ENCODE measurements at regions not wholly inside any gene's neighbourhood (a gene's known extent, or its start where the extent isn't known, plus 50 kb on each side); places are given as distances from the start of the nearest gene placed in this dataset.

DNA sequence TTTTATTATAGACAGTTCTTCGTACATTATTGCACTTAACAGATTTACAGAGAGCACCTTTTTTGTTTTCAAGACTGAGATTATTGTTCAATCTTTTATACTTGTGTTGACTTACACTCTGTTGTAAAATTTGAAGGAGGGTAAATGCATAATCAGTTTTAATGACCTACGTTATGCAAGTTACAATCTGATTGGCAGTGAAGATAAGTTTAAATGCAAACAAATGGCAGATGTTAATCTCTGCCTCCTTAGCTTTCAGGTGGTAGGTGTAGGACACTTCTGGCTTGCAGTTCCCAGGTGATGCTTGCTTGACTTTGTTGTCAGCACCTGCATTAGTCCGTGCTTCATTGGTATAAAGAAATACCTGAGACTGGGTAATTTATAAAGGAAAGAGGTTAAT lies 424.9 kb downstream of the FGF9 start:
- Histone ChIP-seq H3K4me3 (no peak overlapping the region), H3K9me3 (peaks cover 0 to 8% (median 0%) of the 10 kb centered on the region in 3 donors), H3K27me3 (no peaks in the 10 kb centered on the region), H3K4me1 (no peaks in the 10 kb centered on the region), H3K27ac (no peak overlapping the region), H3K36me3 (no peaks in the 10 kb centered on the region)
- ATAC-seq, result no peak
- WGBS, 2 donors (ENCODE audit: low coverage in 1 of 2), result 82 to 86% methylated on average over 3 of the region's 3 CpGs
- TF ChIP-seq POLR2AphosphoS5 (IDR thresholded peaks at IDR 0.05) (no peak), EP300 (IDR thresholded peaks at IDR 0.05) (no peak), POLR2A (IDR thresholded peaks at IDR 0.05) (no peak)
- TF ChIP-seq, protein P1, sequence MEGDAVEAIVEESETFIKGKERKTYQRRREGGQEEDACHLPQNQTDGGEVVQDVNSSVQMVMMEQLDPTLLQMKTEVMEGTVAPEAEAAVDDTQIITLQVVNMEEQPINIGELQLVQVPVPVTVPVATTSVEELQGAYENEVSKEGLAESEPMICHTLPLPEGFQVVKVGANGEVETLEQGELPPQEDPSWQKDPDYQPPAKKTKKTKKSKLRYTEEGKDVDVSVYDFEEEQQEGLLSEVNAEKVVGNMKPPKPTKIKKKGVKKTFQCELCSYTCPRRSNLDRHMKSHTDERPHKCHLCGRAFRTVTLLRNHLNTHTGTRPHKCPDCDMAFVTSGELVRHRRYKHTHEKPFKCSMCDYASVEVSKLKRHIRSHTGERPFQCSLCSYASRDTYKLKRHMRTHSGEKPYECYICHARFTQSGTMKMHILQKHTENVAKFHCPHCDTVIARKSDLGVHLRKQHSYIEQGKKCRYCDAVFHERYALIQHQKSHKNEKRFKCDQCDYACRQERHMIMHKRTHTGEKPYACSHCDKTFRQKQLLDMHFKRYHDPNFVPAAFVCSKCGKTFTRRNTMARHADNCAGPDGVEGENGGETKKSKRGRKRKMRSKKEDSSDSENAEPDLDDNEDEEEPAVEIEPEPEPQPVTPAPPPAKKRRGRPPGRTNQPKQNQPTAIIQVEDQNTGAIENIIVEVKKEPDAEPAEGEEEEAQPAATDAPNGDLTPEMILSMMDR (IDR thresholded peaks at IDR 0.05), result no peak

DNA sequence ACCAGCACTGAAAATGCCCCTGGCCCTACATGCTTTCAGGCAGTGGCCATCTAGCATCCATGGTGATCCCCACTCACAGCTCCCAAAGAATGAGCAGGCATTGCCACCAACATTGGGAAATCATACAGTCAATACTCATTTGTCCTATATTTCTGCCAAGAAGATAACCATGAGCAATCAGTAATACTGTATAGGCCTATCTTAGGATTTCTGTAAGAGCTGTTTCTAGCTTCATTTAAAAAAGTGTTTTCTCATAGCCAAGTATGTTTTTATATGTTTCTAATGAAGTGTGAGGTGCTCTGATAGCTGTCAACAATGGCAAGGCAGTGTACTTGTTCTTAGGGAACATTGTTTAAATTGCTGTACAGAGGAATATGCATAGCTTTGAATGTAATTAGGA lies 428.7 kb downstream of the FGF9 start:
- H3K27ac ChIP-seq, result no peak overlapping the region
- no peaks in the 10 kb centered on the region for H3K27me3 ChIP-seq
- H3K4me3 ChIP-seq, result no peak overlapping the region
- no peak for TF ChIP-seq EP300 (IDR thresholded peaks at IDR 0.05)
- no peak for TF ChIP-seq POLR2A (IDR thresholded peaks at IDR 0.05)
- TF ChIP-seq, protein P1 (IDR thresholded peaks at IDR 0.05), result no peak
- no peak for TF ChIP-seq POLR2AphosphoS5 (IDR thresholded peaks at IDR 0.05)
- ATAC-seq, result no peak
- no peaks in the 10 kb centered on the region for H3K36me3 ChIP-seq
- no peaks in the 10 kb centered on the region for H3K4me1 ChIP-seq
- H3K9me3 ChIP-seq, result peaks cover 0 to 15% (median 0%) of the 10 kb centered on the region in 3 donors

DNA sequence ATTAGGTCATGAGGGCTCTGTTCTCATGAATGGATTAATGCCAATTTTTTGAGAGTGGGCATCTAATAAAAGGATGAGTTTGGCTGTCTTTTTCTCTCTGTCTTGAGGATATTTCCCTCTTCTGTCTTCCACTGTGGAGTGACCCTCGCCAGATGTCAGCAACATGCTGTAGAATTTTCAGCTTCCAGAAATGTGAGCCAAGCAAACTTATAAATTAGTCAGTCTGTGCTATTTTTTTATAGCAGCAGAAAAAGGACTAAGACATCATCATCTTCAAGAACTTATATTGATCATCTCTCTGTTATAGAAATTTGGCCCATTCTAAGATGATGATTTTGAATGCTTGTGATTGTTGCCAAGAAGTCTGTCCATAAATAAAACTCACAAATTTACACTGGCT lies 431.4 kb downstream of the FGF9 start:
- 50 to 75% methylated on average over 1 of the region's 1 CpG for WGBS, 2 donors (ENCODE audit: low coverage in 1 of 2)
- H3K27ac ChIP-seq, result no peak overlapping the region
- H3K27me3 ChIP-seq, result no peaks in the 10 kb centered on the region
- ATAC-seq, result no peak
- H3K4me1 ChIP-seq, result no peaks in the 10 kb centered on the region
- TF ChIP-seq, protein P1 (IDR thresholded peaks at IDR 0.05), result no peak
- no peak for TF ChIP-seq EP300 (IDR thresholded peaks at IDR 0.05)
- TF ChIP-seq POLR2A (IDR thresholded peaks at IDR 0.05), result no peak
- TF ChIP-seq POLR2AphosphoS5 (IDR thresholded peaks at IDR 0.05), result no peak
- H3K4me3 ChIP-seq, result no peak overlapping the region
- H3K9me3 ChIP-seq, result peaks cover 0 to 15% (median 0%) of the 10 kb centered on the region in 3 donors
- no peaks in the 10 kb centered on the region for H3K36me3 ChIP-seq

DNA sequence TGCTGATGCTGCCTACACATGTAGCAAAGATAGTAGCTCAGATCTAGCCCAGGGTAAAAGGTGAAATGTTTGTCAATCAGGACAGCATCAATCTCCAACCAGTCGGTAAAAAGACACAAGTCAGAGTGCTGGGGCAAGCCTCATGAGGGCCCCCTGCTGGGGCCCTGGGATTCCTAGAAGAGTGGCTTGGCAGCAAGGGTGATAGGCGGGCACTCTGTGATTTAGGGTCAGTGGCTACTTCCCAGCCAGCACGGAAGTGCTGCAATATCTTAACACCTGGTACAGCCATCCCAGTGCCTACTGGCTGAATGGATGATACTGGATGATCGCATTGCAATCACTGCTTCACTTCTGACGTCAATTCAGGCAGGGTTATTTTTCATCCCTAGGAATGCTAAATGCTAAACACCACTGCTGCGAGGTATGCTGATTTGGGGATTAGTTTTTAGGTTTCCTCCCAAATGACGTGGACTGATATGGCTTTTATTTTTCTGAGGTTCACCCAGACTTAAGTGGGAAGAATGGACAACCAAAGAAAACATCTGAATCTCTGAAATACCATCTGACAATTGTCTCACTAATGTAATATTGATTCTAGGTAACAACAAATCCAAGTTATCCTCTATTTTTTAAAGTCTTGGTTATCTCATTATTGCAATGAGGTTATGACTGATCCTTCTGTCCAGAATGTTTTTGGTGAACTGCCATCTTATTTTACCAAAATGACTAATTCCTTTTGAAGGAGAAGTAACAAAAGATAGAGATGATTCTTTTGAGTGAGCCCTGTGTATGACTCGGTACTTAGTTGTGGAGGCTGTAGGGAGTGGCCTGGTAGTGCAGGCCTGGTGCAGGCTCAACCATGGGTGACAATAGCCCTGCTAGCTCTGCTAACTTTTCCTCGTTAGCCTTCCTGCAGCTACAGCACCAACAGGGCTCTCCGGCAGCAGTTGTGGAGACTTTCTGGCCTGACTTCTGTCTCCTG lies 432.5 kb downstream of the FGF9 start:
- no peak overlapping the region for H3K4me3 ChIP-seq
- ATAC-seq, result no peak
- TF ChIP-seq POLR2AphosphoS5 (IDR thresholded peaks at IDR 0.05), result no peak
- TF ChIP-seq, protein P1 (IDR thresholded peaks at IDR 0.05), result no peak
- no peak for TF ChIP-seq EP300 (IDR thresholded peaks at IDR 0.05)
- TF ChIP-seq POLR2A (IDR thresholded peaks at IDR 0.05), result no peak
- H3K27me3 ChIP-seq, result no peaks in the 10 kb centered on the region
- H3K27ac ChIP-seq, result no peak overlapping the region
- no peaks in the 10 kb centered on the region for H3K36me3 ChIP-seq
- H3K9me3 ChIP-seq, result peaks cover 0 to 15% (median 0%) of the 10 kb centered on the region in 3 donors
- no peaks in the 10 kb centered on the region for H3K4me1 ChIP-seq
- 73 to 75% methylated on average over 6 to 10 of the region's 10 CpGs for WGBS, 2 donors (ENCODE audit: low coverage in 1 of 2)

DNA sequence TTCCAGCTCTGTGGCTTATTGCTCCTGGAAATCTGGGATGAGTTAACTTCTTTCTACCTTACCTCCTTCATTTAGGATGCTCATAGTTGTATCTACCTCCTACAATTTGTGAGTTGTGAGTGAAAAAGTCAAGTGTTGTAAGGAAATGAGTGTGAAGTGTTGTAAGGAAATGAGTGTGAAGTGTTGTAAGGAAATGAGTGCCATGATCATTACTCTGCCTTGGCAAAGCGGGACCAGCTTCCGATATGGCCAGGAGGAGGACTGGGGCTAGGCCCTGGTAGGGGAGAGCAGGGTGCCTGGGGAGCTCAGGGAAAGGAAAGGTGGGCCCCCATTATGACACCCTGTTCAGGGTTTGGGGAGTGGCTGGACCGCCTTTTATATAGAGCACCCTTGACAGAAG lies 435.2 kb downstream of the FGF9 start:
- TF ChIP-seq POLR2AphosphoS5 (IDR thresholded peaks at IDR 0.05) (no peak), EP300 (IDR thresholded peaks at IDR 0.05) (no peak), POLR2A (IDR thresholded peaks at IDR 0.05) (no peak)
- TF ChIP-seq, protein P1 (IDR thresholded peaks at IDR 0.05), result no peak
- Histone ChIP-seq H3K27me3 (no peaks in the 10 kb centered on the region), H3K4me3 (no peak overlapping the region), H3K36me3 (no peaks in the 10 kb centered on the region), H3K4me1 (no peaks in the 10 kb centered on the region), H3K9me3 (peaks cover 0 to 4% (median 0%) of the 10 kb centered on the region in 3 donors), H3K27ac (no peak overlapping the region)
- whole genome bisulfite sequencing, 2 donors (ENCODE audit: low coverage in 1 of 2), result 91 to 100% methylated on average over 2 to 3 of the region's 3 CpGs
- no peak for ATAC-seq

Measured in gastroesophageal sphincter (tissue), 4 donors.